ENCODE measurements at regions not wholly inside any gene's neighbourhood (a gene's known extent, or its start where the extent isn't known, plus 50 kb on each side); places are given as distances from the start of the nearest gene placed in this dataset.

GRCh38 chr4:184968366-184968765, 49.9 kb upstream of the HELT start:
- Histone ChIP-seq H3K79me2 (ENCODE audit: control insufficient read depth, insufficient read depth, low read length) (no peaks in the 10 kb centered on the region), H3K9me3 (replicated peaks; ENCODE audit: control insufficient read depth, insufficient read depth, low read depth, low read length) (0 out of 2 replicates have a peak, but pooled peaks cover 2% of the 10 kb centered on the region), H3K27ac (ENCODE audit: extremely low read depth, low read depth, low read length) (no peak overlapping the region), H3K4me3 (no peak overlapping the region), H2AFZ (ENCODE audit: low read depth, low read length) (no peak overlapping the region), H3K36me3 (ENCODE audit: control insufficient read depth, insufficient read depth, low read length) (no peaks in the 10 kb centered on the region), H3K9me1 (ENCODE audit: control insufficient read depth, insufficient read depth, low read length) (no peaks in the 10 kb centered on the region), H3K27me3 (ENCODE audit: control insufficient read depth in 2 of 2, insufficient read depth in 2 of 2, low read length in 2 of 2) (peaks cover 0 to 28% of the 10 kb centered on the region in 2 experiments; a peak in 3 of 5 replicates), H3K9ac (ENCODE audit: insufficient read depth in 1 of 2, low read depth in 2 of 2, low read length in 2 of 2) (no peak overlapping the region), H3K4me2 (ENCODE audit: insufficient read depth, low read length) (no peak overlapping the region), H4K20me1 (replicated peaks; ENCODE audit: control insufficient read depth, insufficient read depth, low read length) (no peaks in the 10 kb centered on the region), H3K4me1 (replicated peaks in 1 of 2; ENCODE audit: control insufficient read depth in 2 of 2, insufficient read depth in 2 of 2, low read length in 2 of 2) (peaks cover 0 to 3% of the 10 kb centered on the region in 2 experiments; a peak in 1 of 5 replicates)
- no TSS peak for BruUV-seq (replicated peaks)
- ATAC-seq (no peak), FAIRE-seq (no peak), DNase-seq (ENCODE audit: extremely low read depth in 1 of 4, low spot score in 3 of 4) (no peak)
- CTCF ChIA-PET (ENCODE audit: low intra/inter-chr PET ratio), result no interaction called here
- POLR2A ChIA-PET, result no interaction called here
- intact Hi-C loops (cut with micrococcal nuclease) (no loop called here), in situ Hi-C loops (cut with MboI) (no loop called here)
- whole genome bisulfite sequencing (ENCODE audit: insufficient coverage, low coverage, missing lambda C conversion rate), result 0% methylated on average over 3 of the region's 3 CpGs
- no peak for TF ChIP-seq POLR2B (IDR thresholded peaks at IDR 0.05; ENCODE audit: low read depth, partially characterized antibody)
- no peak for TF ChIP-seq NFIC (IDR thresholded peaks at IDR 0.05)
- no peak for TF ChIP-seq TFE3 (CRISPR knock-in tag; IDR thresholded peaks at IDR 0.05)
- TF ChIP-seq BCL6 (CRISPR knock-in tag; IDR thresholded peaks at IDR 0.05), result no peak
- TF ChIP-seq REST (IDR thresholded peaks at IDR 0.05; ENCODE audit: borderline replicate concordance), result no peak
- TF ChIP-seq REST (CRISPR knock-in tag; IDR thresholded peaks at IDR 0.05; ENCODE audit: low read depth), result no peak
- no peak for TF ChIP-seq ZNF592 (IDR thresholded peaks at IDR 0.05)
- TF ChIP-seq SRSF9 (IDR thresholded peaks at IDR 0.05; ENCODE audit: borderline replicate concordance, low read depth, low read length), result no peak

Data from K562 (cell line).